PC-9 (cell line): ENCODE measurements at regions not wholly inside any gene's neighbourhood (a gene's known extent, or its start where the extent isn't known, plus 50 kb on each side); places are given as distances from the start of the nearest gene placed in this dataset.

ENCODE experiments used
- CTCF ChIP-seq: fragments of 200-600 bp; sonication (generic); conservative IDR thresholded peaks from 2 replicates; pipeline ENCODE4 v1.6.1; 2017; ENCODE audit warnings: mixed run types, antibody characterized with exemption, mild to moderate bottlenecking, moderate library complexity
- EZH2 ChIP-seq: fragments of 200-600 bp; sonication (generic); IDR thresholded peaks from 2 replicates; pipeline ENCODE4 v1.8.0; 2017; ENCODE audit warnings: antibody characterized with exemption, low read depth

GRCh38 chr2:82731824-82732223 is 1727.3 kb downstream of the SUCLG1 start:
- no peak for TF ChIP-seq CTCF
- TF ChIP-seq EZH2 = no peak
